ENCODE measurements at regions not wholly inside any gene's neighbourhood (a gene's known extent, or its start where the extent isn't known, plus 50 kb on each side); places are given as distances from the start of the nearest gene placed in this dataset.

GRCh38 chr10:51023636-51024035 lies 50.7 kb upstream of the PRKG1 start:
- no peak for TF ChIP-seq CTCF (conservative IDR thresholded peaks at IDR 0.05; ENCODE audit: low read depth, low read length)
- no peak for TF ChIP-seq EZH2 (IDR thresholded peaks at IDR 0.05; ENCODE audit: low read length, unreplicated experiment)

All from PC-3 (cell line).